DOHH2 (cell line): ENCODE measurements at regions not wholly inside any gene's neighbourhood (a gene's known extent, or its start where the extent isn't known, plus 50 kb on each side); places are given as distances from the start of the nearest gene placed in this dataset.

Experiments used
- H3F3A ChIP-seq: fragments of 200-600 bp; sonication (generic), shearing (Covaris generic); 2 replicates; pipeline ENCODE4 v1.6.0; 2016; ENCODE audit warnings: antibody characterized with exemption, mild to moderate bottlenecking; ENCODE audit not compliant: control insufficient read depth, insufficient read depth
- H3K27ac ChIP-seq: fragments of 200-600 bp; sonication (generic); 2 replicates; pipeline ENCODE4 v1.5.1; 2014; ENCODE audit warnings: low read depth, mild to moderate bottlenecking, low read length, moderate library complexity
- H3K27me3 ChIP-seq: fragments of 200-600 bp; sonication (generic); 2 replicates; pipeline ENCODE4 v1.6.1; 2014; ENCODE audit warnings: mild to moderate bottlenecking, low read length, mixed read lengths; ENCODE audit not compliant: control insufficient read depth
- H3K36me3 ChIP-seq: fragments of 200-600 bp; sonication (generic); 2 replicates; pipeline ENCODE4 v1.6.1; 2014; ENCODE audit warnings: mild to moderate bottlenecking, low read length, moderate library complexity, mixed read lengths; ENCODE audit not compliant: control insufficient read depth
- H3K4me1 ChIP-seq: fragments of 200-600 bp; sonication (generic); 2 replicates; pipeline ENCODE4 v1.6.1; 2014; ENCODE audit warnings: mild to moderate bottlenecking, low read length, mixed read lengths; ENCODE audit not compliant: control insufficient read depth
- H3K4me2 ChIP-seq: fragments of 200-600 bp; sonication (generic); 2 replicates; pipeline ENCODE4 v1.6.0; 2014; ENCODE audit warnings: mild to moderate bottlenecking, low read length, moderate library complexity
- H3K4me3 ChIP-seq: fragments of 200-600 bp; sonication (generic); 2 replicates; pipeline ENCODE4 v1.5.1; 2014; ENCODE audit warnings: mild to moderate bottlenecking, low read length, mixed read lengths
- H3K79me2 ChIP-seq: fragments of 200-600 bp; sonication (generic); 2 replicates; pipeline ENCODE4 v1.6.1; 2014; ENCODE audit warnings: mild to moderate bottlenecking, low read length, mixed read lengths; ENCODE audit not compliant: control insufficient read depth
- H3K9me2 ChIP-seq: fragments of 200-600 bp; sonication (generic); replicated peaks from 2 replicates; pipeline ENCODE4 v1.6.1; 2014; ENCODE audit warnings: mild to moderate bottlenecking, low read length, mixed read lengths; ENCODE audit not compliant: control insufficient read depth
- H3K9me3 ChIP-seq: fragments of 200-600 bp; sonication (generic); 2 replicates; pipeline ENCODE4 v1.6.1; 2014; ENCODE audit warnings: antibody characterized with exemption, low read length, mixed read lengths; ENCODE audit not compliant: control insufficient read depth, insufficient read depth
- H4K20me1 ChIP-seq: fragments of 200-600 bp; sonication (generic); 2 replicates; pipeline ENCODE4 v1.6.0; 2014; ENCODE audit warnings: low read depth, mild to moderate bottlenecking, antibody characterized with exemption, low read length, moderate library complexity; ENCODE audit not compliant: control insufficient read depth, insufficient read depth
- CTCF ChIP-seq: fragments of 200-600 bp; sonication (generic); IDR thresholded peaks from one replicate; pipeline ENCODE4 v1.5.1; 2014; ENCODE audit warnings: antibody characterized with exemption, mild to moderate bottlenecking, low read depth, low read length; ENCODE audit not compliant: poor library complexity, severe bottlenecking
- EZH2phosphoT487 ChIP-seq: fragments of 200-600 bp; sonication (generic); IDR thresholded peaks from 2 replicates; pipeline ENCODE4 v1.6.1; 2017; ENCODE audit warnings: borderline replicate concordance, mild to moderate bottlenecking, antibody characterized with exemption, low read length, moderate library complexity, mixed read lengths

GRCh38 chr9:118109542-118109941, 405.3 kb downstream of the TLR4 start:
- Histone ChIP-seq H3K9me3 (no peaks in the 10 kb centered on the region), H3K9me2 (no peaks in the 10 kb centered on the region), H3K4me1 (no peaks in the 10 kb centered on the region), H3F3A (no peaks in the 10 kb centered on the region), H3K79me2 (no peaks in the 10 kb centered on the region), H4K20me1 (no peaks in the 10 kb centered on the region), H3K27me3 (no peaks in the 10 kb centered on the region), H3K36me3 (no peaks in the 10 kb centered on the region), H3K4me2 (no peak overlapping the region), H3K27ac (no peak overlapping the region), H3K4me3 (no peak overlapping the region)
- TF ChIP-seq EZH2phosphoT487 (no peak), CTCF (no peak)

- Histone ChIP-seq H3K9me3 (no peaks in the 10 kb centered on the region), H3K79me2 (no peaks in the 10 kb centered on the region), H3K4me1 (no peaks in the 10 kb centered on the region), H3K27me3 (no peaks in the 10 kb centered on the region), H4K20me1 (no peaks in the 10 kb centered on the region), H3K4me3 (no peak overlapping the region), H3K4me2 (no peak overlapping the region), H3K27ac (no peak overlapping the region), H3F3A (no peaks in the 10 kb centered on the region), H3K36me3 (no peaks in the 10 kb centered on the region), H3K9me2 (no peaks in the 10 kb centered on the region)
- TF ChIP-seq CTCF (no peak), EZH2phosphoT487 (no peak)
Observed at GRCh38 chr9:118121361-118121760, 417.2 kb downstream of the TLR4 start.

GRCh38 chr9:118128313-118128712, 424.1 kb downstream of the TLR4 start:
- no peak overlapping the region for H3K27ac ChIP-seq
- no peak for TF ChIP-seq EZH2phosphoT487
- no peak for TF ChIP-seq CTCF
- no peaks in the 10 kb centered on the region for H3K9me3 ChIP-seq
- H3K4me1 ChIP-seq = no peaks in the 10 kb centered on the region
- H4K20me1 ChIP-seq = no peaks in the 10 kb centered on the region
- no peaks in the 10 kb centered on the region for H3K79me2 ChIP-seq
- no peaks in the 10 kb centered on the region for H3F3A ChIP-seq
- no peaks in the 10 kb centered on the region for H3K9me2 ChIP-seq
- no peak overlapping the region for H3K4me2 ChIP-seq
- no peaks in the 10 kb centered on the region for H3K27me3 ChIP-seq
- H3K36me3 ChIP-seq = no peaks in the 10 kb centered on the region
- no peak overlapping the region for H3K4me3 ChIP-seq

- Histone ChIP-seq H3K4me3 (no peak overlapping the region), H4K20me1 (no peaks in the 10 kb centered on the region), H3K4me1 (no peaks in the 10 kb centered on the region), H3K9me3 (no peaks in the 10 kb centered on the region), H3K9me2 (no peaks in the 10 kb centered on the region), H3F3A (no peaks in the 10 kb centered on the region), H3K36me3 (no peaks in the 10 kb centered on the region), H3K27ac (no peak overlapping the region), H3K79me2 (no peaks in the 10 kb centered on the region), H3K4me2 (no peak overlapping the region), H3K27me3 (no peaks in the 10 kb centered on the region)
- no peak for TF ChIP-seq CTCF
- no peak for TF ChIP-seq EZH2phosphoT487
Observed at GRCh38 chr9:118129541-118129940, 425.3 kb downstream of the TLR4 start.
